ENCODE measurements at regions not wholly inside any gene's neighbourhood (a gene's known extent, or its start where the extent isn't known, plus 50 kb on each side); places are given as distances from the start of the nearest gene placed in this dataset.

DNA sequence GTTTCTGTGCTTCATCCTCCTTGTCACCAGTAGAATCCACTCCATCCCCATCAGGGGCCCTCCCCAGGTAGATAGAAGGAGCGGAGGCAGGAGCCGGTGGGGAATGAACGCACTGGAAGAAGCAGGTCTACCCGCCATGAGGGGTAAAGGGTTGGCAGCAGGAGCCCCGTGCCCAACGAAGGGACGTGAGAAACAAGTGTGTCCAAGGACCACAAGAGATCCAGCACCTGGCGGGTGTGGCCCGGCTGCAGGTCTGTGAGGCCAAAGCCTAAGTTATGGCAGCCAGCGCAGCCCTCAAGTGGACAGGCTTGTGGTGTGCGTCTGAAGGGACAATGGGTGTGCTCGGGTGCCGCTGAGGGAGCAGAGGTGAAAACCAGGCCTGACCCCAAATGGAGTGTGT lies 94.3 kb downstream of the IRX2 start:
- DNase-seq, result no peak

DNA sequence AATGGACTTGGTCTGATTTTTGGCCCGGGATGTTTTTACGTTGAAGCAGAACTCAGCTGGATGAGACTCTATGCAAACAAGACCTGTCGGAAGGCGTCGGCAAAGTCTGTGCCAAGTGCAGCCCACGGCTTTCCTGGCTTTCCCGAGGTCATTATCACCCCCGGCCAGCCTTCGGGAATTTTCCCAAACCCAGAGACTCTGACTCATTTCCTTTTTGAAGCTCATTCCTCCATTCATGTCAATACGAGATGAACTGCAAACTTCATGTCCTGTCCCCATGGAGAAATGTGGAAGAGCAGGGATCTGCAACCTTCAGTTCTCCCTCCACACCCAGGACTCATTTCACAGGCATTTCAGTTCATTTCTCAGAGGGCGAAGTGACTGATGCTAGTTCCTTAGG lies 95.3 kb downstream of the IRX2 start:
- DNase-seq, result peak; percentile 86

DNA sequence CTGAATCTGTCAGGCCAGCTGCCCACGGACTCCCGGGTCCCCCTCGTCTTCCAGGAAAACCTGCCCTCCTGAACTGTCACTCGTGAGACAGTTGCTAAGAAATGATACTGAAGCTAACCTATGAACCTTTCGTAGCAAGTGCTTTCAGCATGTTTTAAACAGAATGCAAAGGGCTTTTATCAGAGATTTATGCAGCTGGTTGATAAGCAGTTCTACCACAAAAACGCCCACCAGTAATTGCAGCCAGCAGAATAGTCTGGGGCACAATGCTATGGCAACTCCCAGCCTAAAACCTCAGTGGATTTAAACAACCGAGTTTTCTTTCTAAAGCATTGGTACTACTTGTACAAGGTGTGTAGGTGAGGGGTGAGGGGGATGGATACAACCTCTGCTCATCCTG lies 97.5 kb downstream of the IRX2 start:
- no peak for DNase-seq

DNA sequence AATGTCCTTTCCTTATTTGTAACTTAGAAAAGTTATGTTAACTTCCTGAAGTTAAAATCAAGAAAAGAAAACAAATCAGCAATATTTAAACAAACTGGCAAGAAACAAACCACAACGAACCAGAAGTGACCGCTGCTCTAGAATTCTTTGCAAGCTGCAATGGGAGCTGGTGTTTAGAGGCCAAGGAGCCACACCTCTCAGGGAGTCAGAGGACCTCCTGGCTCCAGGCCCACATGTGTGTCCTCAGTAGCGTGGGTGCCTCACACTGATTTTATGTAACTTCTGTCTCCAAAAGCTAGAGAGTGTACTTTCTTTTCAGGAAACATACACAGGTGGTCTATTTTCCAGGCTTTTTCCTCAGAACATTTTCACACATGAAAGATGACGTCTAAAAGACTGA lies 100.4 kb downstream of the IRX2 start:
- DNase-seq, result no peak

DNA sequence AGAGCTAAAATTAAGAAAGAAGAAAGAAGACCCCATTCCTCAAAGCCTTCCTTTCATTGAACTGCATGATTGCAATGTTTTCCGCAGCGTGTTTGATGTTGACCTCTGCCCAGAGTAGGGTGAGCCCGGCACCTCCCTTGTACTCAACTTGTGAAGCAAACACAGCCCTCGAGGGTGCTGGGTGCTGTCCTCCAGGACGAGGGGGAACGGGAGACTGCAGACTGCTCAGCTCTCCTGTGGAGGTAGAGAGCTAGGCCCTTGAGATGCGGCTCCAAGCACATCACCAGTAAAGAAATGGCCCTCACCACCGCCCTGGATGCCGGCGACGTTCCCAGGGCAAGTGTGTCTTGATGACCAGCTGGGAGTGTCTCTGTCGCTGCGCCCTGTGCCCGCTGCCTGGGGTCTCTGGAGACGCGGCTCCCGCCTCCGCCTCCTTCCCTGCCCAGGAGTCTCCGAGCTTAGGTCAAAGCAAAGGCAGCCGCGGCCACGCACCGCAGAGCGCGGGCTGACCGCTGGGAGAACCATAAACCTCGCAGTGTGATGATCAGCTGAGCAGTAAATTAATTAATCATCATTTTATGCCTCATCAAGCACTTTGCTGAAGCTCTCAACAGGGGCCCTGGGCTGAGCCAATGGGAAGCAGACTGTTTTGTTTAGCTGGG lies 108.7 kb downstream of the IRX2 start:
- no peak for DNase-seq

DNA sequence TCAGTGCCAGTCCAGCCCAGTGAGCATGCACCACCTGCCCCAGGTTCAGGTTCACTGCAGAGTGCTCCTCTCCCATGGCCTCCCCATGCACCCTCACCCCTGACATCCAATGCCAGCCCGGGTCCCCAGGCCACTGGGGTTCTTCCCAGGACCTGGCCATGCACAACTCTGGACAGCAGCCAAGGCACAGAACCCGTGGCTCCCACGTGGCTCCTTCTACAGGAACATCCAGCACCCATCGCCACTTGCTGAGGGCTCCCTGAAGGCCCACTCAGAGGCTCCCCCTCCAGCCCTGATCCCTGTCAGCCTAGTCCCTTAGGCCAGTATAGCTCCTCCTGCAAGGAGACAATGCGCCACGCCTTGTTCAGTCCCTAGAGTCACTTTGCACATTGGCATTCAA lies 110.8 kb downstream of the IRX2 start:
- no peak for DNase-seq

DNA sequence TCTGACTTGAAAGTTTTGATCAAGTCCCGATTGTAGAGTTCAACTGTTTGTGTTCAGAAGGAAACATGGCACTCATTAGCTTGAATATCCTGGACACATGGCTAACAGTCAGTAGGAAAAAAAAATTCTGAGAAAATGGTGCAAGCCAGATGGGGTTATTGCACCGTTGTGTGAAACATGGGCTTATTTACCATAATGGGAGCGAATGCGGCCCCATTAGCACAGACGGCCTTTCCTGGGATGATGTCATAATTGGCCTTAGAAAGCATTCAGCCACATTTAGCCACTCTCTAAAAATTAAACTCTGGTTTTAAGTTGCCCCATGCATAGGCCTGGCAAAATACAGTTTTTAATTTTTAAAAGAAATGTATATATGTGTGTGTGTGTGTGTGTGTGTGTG lies 112.1 kb downstream of the IRX2 start:
- DNase-seq, result no peak

DNA sequence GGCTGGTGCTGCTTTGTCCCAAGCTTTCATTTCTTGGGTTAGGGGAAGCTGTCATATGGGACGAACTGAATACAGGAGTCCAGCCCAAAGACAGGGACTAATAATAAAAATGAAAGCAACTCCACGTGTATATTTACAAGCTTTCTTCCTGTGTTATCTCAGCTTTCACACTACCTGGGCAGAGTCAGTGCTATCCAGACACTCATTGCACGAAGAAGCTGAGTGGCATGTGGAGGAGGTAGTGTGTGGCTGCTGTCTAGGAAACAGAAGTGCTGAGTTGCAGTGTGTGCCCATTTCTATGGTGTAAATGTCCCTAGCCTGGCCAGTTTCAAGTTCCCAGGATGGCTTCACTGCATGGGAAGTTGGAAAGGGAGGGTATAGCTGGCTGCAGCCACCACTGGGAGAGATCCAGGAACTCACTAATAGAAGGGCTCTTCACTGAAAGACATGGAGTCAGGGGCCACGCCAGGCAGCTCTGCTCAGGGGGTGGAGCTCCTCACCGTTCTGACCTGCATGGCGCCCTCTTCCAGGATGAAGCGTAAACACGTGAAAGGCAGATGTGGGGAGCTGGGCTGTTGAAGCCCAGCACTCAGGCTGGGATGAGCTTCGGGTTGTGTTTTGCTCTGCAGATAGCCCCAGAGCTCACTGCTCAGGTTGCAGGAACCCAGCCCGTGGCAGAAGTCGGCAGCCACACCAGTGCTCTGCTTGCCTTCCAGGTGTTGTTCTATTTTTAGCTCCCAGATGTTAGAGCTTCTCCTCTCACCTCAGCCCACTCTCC lies 116.9 kb downstream of the IRX2 start:
- DNase-seq, result no peak

DNA sequence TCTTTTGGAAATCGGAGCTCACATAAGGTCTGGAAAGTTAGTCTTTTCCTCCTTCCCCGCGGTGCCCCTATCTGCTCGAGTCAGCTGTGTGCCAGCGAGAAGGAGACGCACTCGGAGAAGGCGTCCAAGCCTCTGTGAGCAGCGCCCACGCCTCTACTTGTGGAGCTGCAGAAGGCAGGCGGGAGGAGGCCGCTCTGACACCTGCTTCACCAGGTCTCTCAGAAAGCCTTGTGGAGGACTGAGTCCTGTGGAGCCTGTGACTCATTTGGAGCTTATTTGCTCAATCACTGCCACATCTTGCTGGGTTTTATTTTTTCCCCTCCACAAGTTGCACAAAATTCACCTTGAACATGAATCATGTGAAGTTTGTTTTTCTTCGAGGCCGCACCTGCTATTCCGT lies 117.5 kb downstream of the IRX2 start:
- no peak for DNase-seq

DNA sequence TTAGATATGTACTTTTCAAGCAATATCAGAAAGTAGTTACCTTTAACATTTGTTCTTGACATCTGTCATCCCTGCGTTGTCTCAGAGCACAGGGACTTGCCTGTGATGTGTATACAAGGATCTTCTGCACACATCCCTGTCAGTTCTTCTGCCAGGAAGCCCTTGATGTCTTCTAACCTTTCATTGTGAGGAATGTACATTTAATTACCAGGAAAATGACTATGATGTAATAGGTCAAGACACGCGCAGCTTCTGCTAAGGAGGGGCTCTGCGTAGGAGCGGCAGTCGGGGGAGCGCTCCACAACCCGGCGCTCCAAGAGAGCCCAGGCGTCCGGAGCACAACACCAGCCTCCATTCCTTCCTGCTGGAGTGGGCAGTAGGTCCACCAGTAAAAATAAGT lies 119.7 kb downstream of the IRX2 start:
- no peak for DNase-seq

DNA sequence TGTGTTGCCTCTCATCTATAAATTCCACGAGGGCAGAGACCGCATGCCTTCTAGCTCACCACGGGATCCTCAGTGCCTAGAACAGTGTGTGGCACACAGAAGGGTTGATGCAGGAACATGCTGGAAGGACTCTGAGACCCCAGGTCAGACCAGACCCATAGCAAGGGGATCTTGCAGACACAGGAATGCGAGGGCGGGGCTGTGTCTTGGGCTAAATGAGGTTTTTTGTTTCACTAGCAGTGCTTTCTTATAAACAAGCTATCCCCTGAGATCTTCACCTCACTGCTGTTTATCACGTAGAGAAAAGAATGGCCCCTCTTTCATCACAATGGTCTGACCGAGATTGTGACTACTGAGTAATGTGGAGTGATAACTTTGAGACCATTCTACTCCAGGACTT lies 122.4 kb downstream of the IRX2 start:
- no peak for DNase-seq

DNA sequence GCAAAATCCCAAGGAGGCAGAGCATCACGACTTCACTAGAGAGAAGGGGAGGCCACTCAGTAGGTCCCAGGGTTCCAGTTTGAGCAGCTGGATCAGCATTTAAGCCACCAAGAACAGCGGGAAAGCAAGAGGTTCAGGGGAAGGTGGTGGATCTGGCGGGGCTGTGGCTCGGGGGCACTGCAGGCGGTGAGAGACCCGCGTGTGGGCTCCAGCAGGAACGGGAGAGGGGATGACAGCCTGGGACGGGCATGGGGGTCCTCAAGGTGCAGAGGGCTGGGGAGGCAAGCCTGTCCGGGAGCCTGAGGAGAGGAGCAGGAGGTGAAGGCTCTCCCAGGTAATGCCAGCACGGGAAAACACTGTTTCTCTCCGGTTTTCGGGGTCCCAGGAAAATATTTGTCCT lies 123.6 kb downstream of the IRX2 start:
- DNase-seq, result no peak

DNA sequence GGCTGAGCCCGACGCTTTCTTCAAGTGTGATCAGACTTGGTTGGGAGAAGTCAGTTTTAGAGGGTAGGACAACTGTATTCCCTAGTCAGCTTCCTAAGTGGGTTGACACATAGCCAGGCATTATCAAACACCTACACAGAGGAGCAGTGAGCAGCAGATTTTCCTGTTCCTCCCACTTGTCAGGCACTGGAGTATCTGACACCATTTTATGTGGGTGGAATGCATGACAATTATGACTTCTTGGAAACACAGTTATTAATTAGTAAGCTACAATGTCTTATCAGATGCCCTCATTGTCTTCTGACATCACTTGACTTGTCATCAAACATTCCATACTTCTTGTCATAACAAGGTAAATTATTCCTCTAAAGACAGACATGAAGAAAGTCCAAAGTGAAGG lies 124.9 kb downstream of the IRX2 start:
- DNase-seq, result no peak

DNA sequence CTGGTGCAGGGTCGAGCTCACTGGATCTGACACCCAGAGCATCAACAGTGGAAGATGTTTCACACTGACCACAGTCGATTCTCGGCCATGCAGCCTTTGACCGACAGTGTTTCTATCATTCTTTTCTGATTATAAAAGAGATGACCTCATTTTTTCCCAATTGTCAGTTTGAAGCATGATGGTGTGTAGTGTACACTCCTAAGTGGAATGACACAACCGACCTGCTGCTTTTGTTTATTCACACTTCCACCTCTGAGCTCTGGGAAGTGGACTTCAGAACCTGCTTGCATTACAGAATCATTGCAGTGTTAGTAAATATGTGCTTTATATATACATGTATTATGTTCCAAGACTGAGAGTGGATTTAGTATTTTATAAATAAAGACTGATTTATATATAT lies 128.6 kb downstream of the IRX2 start:
- DNase-seq, result no peak

DNA sequence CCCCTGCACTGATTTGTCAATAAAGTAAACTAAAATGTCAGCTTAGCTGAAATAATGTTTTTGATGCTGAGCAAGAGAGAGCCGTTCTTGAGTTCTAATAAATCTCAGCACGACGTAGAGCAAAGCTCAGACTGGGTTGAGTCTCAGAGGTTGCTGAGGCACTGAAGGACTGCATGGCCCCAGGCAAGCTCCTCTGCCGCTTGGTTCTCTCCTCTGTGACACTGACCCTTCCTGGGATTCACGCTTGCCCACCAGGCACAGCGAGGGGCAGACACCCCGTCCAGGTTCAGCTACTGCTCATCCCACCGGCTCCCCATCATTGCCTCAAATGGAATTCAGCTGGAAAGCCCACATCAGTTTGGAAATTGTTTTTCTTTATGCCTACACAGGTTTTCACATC lies 129.8 kb downstream of the IRX2 start:
- DNase-seq, result no peak

DNA sequence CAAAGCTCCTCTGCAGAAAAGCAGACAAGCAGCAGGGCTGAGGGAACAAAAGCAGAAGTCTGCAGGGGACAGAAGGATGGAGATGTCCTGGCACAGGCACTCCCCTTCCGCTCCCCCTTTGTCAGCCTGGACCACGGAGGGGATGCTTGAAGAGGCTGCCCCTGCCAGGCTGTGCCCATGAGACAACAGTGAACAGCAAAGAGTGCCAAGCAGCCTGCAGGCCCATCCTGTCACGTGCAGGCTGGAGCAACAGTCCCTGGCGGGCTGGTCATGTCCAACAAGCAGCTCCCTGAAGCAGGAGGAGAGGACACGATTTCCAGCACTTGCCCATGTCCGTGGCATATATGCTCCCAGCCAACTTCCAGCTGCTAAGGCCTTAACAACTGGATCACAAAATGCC lies 132.3 kb downstream of the IRX2 start:
- DNase-seq, result no peak

DNA sequence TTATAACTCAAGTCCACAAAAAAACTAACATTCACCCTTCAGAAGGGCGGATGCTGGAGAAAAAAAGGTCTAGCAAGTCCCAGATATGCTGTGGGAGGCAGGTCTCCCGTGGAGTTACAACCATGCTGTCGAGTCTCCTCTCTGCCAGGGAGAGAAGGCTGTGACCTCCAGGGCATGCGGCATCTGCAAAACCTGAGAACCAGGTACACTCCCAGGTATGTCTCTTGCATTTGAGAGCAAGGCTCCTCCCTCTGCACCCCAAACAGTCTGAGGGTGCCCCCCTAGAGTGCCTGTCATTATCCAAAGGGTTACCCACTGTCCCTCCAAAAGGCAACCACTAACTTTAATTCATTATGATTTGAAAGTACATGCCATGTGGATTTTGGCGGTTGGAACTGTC lies 134.0 kb downstream of the IRX2 start:
- no peak for DNase-seq

DNA sequence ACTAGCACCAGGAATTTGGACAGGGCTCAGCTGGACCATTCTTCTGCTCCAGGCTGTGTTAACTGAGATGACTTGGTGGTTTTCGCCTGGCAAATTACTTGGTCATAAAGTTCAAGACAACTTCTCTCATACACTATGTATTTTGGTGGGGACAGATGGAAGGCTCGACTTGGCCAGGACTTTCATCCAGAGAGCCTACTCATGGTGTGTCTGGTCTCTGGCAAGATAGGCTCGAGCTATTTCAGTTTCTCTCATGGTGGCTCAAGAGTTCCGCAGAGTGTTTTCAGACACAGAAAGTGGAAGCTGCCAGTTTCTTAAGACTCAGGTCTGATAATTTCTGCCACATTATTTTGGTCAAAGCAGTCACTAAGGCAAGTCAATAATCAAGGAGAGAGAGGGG lies 135.6 kb downstream of the IRX2 start:
- no peak for DNase-seq

DNA sequence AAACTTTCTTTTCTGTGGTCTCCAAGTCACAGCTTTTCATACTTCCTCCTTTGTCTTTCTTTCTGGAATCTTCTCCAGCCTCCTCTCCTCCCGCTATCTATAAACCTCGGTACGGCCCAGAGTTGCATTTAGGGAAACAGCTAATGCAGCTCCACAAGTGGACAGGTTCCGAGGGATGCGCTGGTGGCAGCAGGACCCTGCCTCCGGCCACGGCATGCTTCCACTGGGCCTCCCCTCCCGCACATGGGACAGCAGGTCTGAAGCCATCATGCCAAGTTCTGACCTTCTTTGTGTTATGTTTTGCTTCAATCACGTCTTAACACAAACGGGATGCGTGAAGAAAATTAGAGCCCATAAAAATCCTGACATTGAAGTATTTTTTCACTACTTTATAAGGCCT lies 136.9 kb downstream of the IRX2 start:
- no peak for DNase-seq

DNA sequence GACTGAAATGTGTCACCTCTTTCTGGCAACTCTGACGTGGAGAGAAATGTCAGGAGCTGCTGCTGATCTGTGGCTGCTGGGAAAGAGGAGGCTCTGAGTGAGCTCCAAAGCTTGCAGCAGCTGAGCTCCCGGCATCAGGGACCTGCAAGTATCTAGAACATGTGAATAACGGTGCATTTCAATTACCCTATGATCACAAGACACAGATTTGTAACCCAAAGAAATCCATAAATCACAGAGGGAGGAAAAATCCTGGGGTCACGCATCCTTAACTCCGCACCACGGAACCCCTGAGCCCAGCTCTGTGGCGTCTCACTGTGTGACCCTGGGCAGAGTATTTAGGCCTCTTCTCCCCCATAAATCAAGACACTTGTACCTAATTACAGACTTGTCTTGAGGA lies 139.8 kb downstream of the IRX2 start:
- DNase-seq, result no peak

DNA sequence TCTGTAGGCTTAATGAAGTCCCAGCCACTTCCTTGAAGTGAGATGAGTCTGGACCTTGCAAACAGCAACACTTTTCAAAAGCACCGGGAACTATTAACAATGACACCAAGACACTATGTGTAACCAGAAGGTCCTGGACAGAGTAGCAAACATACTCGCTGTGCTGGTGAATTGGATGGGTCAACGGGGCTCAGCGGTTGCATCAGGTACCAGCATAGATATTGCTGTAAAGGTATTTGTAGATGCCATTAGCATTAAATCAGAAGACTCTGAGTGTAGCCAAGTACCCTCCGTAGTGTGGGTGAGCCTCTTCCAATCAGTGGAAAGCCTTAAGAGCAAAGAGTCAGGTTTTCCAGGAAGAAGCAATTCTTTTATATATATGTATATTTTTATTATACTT lies 140.5 kb downstream of the IRX2 start:
- DNase-seq, result no peak

DNA sequence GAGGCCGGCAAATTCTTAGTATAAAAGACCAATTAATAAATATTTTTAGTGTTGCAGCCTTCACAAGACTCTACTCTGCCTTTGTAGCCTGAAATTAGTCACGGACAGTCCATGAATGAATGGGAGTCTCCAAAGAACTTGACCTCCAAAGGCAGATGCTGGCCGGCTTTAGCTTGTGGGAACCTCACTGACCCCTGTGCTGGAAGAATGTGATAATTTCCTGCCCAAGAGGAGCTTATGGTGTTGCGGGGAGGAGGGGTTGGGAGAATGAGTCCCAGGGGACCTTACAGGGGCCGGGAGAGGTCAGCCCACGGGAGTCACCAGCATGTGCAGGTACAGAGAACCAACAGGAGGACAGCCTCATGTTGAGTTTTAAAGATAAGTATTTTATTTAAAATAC lies 143.1 kb downstream of the IRX2 start:
- no peak for DNase-seq

DNA sequence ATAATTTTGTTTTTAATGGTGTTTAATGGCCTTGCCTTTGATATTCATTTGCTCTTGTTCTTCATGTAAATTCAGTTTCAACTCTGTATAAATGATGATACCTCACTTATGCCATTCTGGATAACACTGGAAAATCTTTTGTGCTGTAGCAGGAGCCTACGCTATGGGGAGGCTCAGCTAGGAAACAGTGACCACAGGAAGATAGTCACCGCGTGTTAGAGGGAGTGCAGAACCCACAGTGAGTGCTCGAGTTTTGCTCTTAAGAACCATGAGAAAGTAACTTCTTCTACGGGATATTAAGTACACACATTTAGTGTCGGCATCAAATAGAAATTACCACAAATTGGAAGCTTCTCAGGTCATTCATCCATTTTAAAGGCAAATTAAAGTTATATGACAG lies 143.9 kb downstream of the IRX2 start:
- DNase-seq, result no peak

DNA sequence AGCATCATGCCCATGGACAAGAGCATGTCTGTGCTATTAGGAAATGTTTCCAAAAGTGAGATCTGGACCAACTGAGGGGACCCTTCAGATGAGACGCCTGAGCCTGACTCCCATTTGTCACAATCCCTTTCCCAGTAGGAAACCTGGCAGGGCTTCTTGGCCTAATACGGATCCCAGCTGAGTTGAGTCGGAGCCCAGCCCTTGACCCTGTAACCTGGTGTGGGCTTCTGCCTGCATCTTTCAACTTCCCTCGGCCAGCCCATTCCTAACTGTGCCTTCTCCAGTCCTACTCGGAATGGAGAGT lies 148.3 kb downstream of the IRX2 start:
- DNase-seq, result no peak
